ENCODE measurements at regions not wholly inside any gene's neighbourhood (a gene's known extent, or its start where the extent isn't known, plus 50 kb on each side); places are given as distances from the start of the nearest gene placed in this dataset.

DNA sequence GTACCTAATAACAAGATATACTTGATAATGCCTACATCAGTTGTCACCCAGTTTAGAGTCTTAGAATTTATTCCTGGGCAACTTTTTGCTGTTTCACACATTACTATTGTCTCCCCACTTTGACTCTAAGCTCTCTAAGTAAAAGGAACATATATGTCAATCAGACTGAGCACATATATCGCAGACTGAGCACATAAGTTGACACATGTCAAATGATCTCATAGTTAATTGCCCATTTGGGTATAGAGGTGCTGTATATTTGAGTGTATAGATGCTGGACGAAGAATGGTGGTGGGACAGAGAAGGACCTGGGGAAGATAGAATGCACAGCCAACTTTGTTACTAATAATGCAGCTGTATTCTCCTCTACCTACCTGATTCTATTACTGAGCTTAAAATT, 746.0 kb upstream of the CDH2 start (continued):
- TF ChIP-seq, protein P1, sequence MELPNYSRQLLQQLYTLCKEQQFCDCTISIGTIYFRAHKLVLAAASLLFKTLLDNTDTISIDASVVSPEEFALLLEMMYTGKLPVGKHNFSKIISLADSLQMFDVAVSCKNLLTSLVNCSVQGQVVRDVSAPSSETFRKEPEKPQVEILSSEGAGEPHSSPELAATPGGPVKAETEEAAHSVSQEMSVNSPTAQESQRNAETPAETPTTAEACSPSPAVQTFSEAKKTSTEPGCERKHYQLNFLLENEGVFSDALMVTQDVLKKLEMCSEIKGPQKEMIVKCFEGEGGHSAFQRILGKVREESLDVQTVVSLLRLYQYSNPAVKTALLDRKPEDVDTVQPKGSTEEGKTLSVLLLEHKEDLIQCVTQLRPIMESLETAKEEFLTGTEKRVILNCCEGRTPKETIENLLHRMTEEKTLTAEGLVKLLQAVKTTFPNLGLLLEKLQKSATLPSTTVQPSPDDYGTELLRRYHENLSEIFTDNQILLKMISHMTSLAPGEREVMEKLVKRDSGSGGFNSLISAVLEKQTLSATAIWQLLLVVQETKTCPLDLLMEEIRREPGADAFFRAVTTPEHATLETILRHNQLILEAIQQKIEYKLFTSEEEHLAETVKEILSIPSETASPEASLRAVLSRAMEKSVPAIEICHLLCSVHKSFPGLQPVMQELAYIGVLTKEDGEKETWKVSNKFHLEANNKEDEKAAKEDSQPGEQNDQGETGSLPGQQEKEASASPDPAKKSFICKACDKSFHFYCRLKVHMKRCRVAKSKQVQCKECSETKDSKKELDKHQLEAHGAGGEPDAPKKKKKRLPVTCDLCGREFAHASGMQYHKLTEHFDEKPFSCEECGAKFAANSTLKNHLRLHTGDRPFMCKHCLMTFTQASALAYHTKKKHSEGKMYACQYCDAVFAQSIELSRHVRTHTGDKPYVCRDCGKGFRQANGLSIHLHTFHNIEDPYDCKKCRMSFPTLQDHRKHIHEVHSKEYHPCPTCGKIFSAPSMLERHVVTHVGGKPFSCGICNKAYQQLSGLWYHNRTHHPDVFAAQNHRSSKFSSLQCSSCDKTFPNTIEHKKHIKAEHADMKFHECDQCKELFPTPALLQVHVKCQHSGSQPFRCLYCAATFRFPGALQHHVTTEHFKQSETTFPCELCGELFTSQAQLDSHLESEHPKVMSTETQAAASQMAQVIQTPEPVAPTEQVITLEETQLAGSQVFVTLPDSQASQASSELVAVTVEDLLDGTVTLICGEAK (IDR thresholded peaks at IDR 0.05; ENCODE audit: borderline replicate concordance) = no peak
- TF ChIP-seq NRF1 (conservative IDR thresholded peaks at IDR 0.05; ENCODE audit: low read depth, low read length) (no peak), KAT2A (conservative IDR thresholded peaks at IDR 0.05; ENCODE audit: control insufficient read depth, low read depth, low read length) (no peak), SIX5 (IDR thresholded peaks at IDR 0.05; ENCODE audit: low read depth, low read length, severe bottlenecking) (no peak), DPF2 (IDR thresholded peaks at IDR 0.05) (no peak), ETV6 (conservative IDR thresholded peaks at IDR 0.05 in 1 of 2, IDR thresholded peaks at IDR 0.05 in 1 of 2; ENCODE audit: borderline replicate concordance in 1 of 2, low read depth in 1 of 2) (no peak)

GRCh38 chr18:28916456-28916855, 739.5 kb upstream of the CDH2 start:
- no peak for DNase-seq (ENCODE audit: low read depth, low spot score)
- no peak for TF ChIP-seq MYB (IDR thresholded peaks at IDR 0.05; ENCODE audit: borderline replicate concordance, low read depth, low read length)
- TF ChIP-seq NR2C1 (IDR thresholded peaks at IDR 0.05) = no peak
- TF ChIP-seq PML (IDR thresholded peaks at IDR 0.05; ENCODE audit: low read length) = no peak
- TF ChIP-seq, protein P2, sequence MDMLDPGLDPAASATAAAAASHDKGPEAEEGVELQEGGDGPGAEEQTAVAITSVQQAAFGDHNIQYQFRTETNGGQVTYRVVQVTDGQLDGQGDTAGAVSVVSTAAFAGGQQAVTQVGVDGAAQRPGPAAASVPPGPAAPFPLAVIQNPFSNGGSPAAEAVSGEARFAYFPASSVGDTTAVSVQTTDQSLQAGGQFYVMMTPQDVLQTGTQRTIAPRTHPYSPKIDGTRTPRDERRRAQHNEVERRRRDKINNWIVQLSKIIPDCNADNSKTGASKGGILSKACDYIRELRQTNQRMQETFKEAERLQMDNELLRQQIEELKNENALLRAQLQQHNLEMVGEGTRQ (IDR thresholded peaks at IDR 0.05; ENCODE audit: borderline replicate concordance, low read depth, low read length) = no peak
- no peak for TF ChIP-seq ZSCAN29 (IDR thresholded peaks at IDR 0.05)
- TF ChIP-seq CBX3 (IDR thresholded peaks at IDR 0.05; ENCODE audit: borderline replicate concordance, low read depth) = no peak
- TF ChIP-seq NFYB (IDR thresholded peaks at IDR 0.05; ENCODE audit: insufficient read depth, low read depth, low read length) = no peak
- TF ChIP-seq BCL11A (IDR thresholded peaks at IDR 0.05; ENCODE audit: low read depth, low read length) = no peak
- TF ChIP-seq IKZF1 (conservative IDR thresholded peaks at IDR 0.05) = no peak
- TF ChIP-seq PAX8 (IDR thresholded peaks at IDR 0.05) = no peak
- no peak for TF ChIP-seq CHD2 (IDR thresholded peaks at IDR 0.05; ENCODE audit: borderline replicate concordance, low read depth, low read length)
- TF ChIP-seq SREBF1 (IDR thresholded peaks at IDR 0.05; ENCODE audit: low read length) = no peak

More at GRCh38 chr18:28916456-28916855, 739.5 kb upstream of the CDH2 start:
- FAIRE-seq = no peak
- RAD21 ChIA-PET (ENCODE audit: unreplicated experiment) = no interaction called here
- no TSS peak for BruUV-seq (replicated peaks)
- Histone ChIP-seq H2AFZ (ENCODE audit: control insufficient read depth, low read depth, low read length) (no peak overlapping the region), H3K4me3 (no peak overlapping the region), H4K20me1 (ENCODE audit: control insufficient read depth, insufficient read depth) (no peaks in the 10 kb centered on the region), H3K36me3 (ENCODE audit: control insufficient read depth in 2 of 2, insufficient read depth in 2 of 2, low read length in 1 of 2) (no peaks in the 10 kb centered on the region), H3K4me1 (ENCODE audit: control insufficient read depth, insufficient read depth, low read length) (no peaks in the 10 kb centered on the region), H3K9me3 (replicated peaks; ENCODE audit: control insufficient read depth, insufficient read depth, low read length) (no peaks in the 10 kb centered on the region), H3K27ac (ENCODE audit: control insufficient read depth, insufficient read depth) (no peak overlapping the region), H3K27me3 (replicated peaks in 1 of 2; ENCODE audit: control insufficient read depth in 2 of 2, insufficient read depth in 2 of 2, low read length in 1 of 2) (no peaks in the 10 kb centered on the region), H3K4me2 (ENCODE audit: control insufficient read depth, insufficient read depth) (no peak overlapping the region), H3K79me2 (ENCODE audit: control insufficient read depth, insufficient read depth, low read length) (no peaks in the 10 kb centered on the region), H3K9ac (ENCODE audit: control insufficient read depth, insufficient read depth, low read length) (no peak overlapping the region)
- intact Hi-C loops (cut with micrococcal nuclease; ENCODE audit: unreplicated experiment) = no loop called here
- CTCF ChIA-PET = no interaction called here
- POLR2A ChIA-PET = no interaction called here
- SMC1A ChIA-PET (ENCODE audit: uncharacterized antibody, unreplicated experiment) = no interaction called here
- no peak for ATAC-seq
- in situ Hi-C loops (cut with MboI) = no loop called here
